COLO829 (cell line): ENCODE measurements at regions not wholly inside any gene's neighbourhood (a gene's known extent, or its start where the extent isn't known, plus 50 kb on each side); places are given as distances from the start of the nearest gene placed in this dataset.
A peak's percentile ranks its signal among the peaks of the same experiment; 100 is the strongest.
"Not testable (repeated sequence)": the region's sequence is repeated elsewhere in the genome, so short reads cannot be mapped to it uniquely, and the experiment has no call there.

Experiments used
- DNase-seq: peaks from one replicate; pipeline ENCODE4 v3.0.0; 2012; ENCODE audit warnings: low spot score

DNA sequence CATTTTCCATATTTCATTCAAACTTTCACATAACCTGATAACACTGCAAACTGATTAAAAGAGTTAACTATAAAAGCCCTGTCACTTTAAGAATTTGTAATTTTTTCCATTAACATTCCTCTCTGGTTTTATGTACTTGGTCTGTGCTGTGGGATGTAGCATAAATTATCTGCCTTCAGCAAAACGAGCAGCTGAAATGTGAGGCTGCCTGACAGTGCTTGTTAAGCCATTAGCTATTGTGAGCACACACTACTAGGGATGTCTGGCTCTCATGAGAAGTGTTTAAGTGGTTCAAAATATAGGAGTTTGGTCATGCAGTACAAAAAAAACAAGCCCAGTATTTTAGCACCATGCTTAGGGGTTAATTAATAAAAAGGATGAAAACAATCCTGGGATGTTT, 63.0 kb downstream of the HOXA1 start:
- DNase-seq = peak; percentile 45

- peak; percentile 62 for DNase-seq
These were observed 64.3 kb downstream of the HOXA1 start for GRCh38 chr7:27031289-27032172.

GRCh38 chr7:27030393-27031050, 65.3 kb downstream of the HOXA1 start:
- no peak for DNase-seq

GRCh38 chr7:27025270-27025669, 70.5 kb downstream of the HOXA1 start:
- DNase-seq = no peak

DNA sequence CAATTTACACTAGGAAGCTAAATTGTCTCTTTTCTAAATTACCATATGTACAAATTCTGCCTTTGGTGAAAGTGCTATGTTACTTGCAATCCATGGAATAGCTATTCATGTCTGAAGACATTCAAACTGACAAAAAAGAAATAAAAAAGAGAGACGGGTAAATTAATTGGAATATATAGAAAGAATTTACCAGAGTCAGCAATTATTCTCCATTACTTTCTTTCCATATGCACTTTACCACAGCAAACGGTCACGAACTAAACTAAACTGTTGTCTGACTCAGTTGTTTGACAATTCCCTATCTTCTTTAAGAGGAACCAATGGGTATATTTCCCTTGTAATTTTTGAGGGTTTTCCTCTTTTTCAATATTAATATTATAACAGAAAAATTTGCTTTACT, 85.7 kb downstream of the HOXA1 start:
- no peak for DNase-seq

DNA sequence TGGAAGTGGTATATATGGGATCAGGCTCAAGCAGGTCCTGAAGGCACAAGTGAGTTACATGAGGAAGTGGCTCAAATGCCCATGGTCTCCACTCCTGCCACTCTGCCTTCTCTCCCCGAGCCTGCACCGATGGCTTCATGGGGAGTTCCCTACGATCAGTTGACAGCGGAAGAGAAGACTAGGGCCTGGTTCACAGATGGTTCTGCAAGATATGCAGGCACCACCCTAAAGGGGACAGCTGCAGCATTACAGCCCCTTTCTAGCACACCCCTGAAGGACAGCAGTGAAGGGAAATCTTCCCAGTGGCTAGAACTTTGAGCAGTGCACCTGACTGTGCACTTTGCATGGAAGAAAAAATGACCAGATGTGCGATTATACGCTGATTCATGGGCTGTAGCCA, 95.3 kb downstream of the HOXA1 start:
- DNase-seq = no peak

- DNase-seq = not testable (repeated sequence)
These were observed 97.5 kb downstream of the HOXA1 start for GRCh38 chr7:26998284-26998683.

DNA sequence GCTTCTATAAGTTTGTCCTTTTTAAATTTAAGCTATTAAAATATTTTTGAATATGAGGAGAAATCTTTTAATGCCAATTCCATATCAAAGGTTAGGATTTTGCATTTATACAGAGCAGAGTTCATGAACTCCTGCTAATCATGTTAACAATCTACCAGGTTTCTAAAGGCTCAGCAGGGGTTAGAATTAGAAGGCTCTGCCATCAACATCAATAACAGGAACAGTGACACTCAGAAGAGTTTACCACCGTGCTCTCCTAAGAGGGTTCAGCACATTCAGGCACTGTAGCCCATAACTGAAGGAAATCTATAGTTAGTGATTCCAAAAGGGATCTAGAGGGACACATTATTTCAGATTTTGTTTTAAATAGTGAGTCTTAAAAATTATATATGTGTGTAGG, 100.1 kb downstream of the HOXA1 start:
- no peak for DNase-seq

GRCh38 chr7:26993816-26994810, 101.7 kb downstream of the HOXA1 start:
- no peak for DNase-seq

- no peak for DNase-seq
These were observed 103.1 kb downstream of the HOXA1 start for GRCh38 chr7:26992670-26993069.

- no peak for DNase-seq
These were observed 104.0 kb downstream of the HOXA1 start for GRCh38 chr7:26991796-26992195.

GRCh38 chr7:26989897-26990670, 105.7 kb downstream of the HOXA1 start:
- DNase-seq = no peak

DNA sequence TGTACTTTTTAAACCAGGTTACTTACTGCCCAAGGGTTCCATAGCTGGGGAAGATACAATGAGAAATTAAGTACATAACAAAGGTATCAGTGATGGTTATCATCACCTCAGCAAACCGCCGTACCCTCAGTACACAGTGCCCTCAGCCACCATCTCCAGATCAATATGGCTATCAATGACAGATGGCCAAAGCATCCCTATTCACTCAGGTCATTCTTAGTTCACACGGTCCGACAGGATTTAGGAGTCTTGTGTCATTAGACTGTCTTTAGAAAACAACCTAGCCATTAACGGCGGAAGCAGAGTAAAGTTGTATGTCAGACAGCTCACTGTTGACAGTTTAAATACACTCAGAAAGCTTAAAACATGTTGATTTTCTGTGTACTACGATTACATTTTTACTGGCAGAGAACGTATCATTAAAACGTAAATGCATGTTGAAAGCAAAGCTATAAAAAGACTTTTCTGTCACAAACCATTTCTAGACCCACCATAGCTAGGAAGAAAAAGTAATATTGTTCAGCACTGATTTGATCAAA, 106.9 kb downstream of the HOXA1 start:
- no peak for DNase-seq

DNA sequence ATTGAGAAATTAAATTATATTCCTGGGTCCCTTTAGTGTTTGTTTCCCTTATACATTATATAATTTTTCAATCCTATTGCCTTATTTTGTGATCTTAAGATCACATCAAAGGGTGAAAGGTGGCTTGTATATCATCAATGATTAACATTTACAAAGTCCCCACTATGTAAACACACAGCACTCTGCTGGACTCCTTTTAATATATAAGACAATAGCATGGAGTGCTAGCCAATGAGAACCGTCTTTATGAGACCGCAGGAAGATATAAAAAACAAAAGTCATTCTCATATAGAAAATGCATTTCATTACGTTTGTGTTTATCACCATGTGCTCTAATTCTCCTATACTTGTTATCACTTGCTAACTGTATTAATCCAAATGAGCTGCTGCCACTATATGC, 108.5 kb downstream of the HOXA1 start:
- DNase-seq = no peak

DNA sequence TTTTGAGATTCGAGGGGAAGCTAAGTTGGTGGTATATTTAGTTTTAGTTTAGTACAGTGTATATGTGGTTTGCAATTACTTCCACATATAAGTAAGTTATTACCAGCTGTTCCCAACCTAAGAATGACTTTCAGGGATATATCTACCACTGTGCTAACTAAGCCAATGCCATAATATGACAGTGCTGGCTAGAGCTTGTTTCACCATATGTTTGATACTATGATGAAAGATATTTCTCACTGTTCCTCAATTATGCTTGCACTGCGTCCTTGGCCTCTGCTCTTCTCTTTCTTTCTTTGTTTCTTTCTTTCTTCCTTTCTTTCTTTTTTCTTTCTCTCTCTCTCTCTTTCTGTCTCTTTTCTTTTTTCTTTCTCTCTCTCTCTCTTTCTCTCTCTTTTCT, 113.8 kb upstream of the SKAP2 start:
- DNase-seq = no peak

- DNase-seq = no peak
These were observed 112.5 kb upstream of the SKAP2 start for GRCh38 chr7:26976840-26977239.

DNA sequence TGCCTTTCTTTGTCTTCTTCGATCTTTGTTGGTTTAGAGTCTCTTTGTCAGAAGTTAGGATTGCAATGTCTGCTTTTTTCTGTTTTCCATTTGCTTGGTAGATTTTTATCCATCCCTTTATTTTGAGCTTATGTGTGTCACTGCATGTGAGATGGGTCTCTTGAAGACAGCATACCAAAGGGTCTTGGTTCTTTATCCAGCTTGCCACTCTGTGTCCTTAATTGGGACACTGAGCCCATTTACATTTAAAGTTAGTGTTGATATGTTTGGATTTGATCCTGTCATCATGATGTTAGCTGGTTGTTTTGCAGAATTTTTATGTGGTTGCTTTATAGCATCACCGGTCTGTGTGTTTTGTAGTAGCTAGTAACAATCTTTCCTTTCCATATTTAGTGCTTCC, 107.5 kb upstream of the SKAP2 start:
- DNase-seq = not testable (repeated sequence)

DNA sequence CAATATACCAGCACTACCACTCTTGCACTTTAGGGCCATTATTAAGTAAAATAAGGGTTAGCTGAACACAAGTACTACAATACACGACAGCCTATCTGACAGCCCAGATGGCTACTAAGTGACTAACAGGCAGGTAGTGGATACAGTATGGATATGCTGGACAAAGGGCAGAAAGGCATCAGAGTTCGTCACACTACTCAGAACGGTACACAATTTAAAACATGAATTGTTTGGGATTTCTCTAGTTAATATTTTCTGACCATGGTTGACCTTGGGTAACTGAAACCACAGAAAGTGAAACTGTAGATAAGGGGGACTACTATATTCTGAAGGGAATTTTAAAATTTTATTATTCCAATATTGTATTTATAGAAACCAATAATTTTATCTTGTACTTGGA, 101.3 kb upstream of the SKAP2 start:
- no peak for DNase-seq

- no peak for DNase-seq
These were observed 99.9 kb upstream of the SKAP2 start for GRCh38 chr7:26964156-26964808.

DNA sequence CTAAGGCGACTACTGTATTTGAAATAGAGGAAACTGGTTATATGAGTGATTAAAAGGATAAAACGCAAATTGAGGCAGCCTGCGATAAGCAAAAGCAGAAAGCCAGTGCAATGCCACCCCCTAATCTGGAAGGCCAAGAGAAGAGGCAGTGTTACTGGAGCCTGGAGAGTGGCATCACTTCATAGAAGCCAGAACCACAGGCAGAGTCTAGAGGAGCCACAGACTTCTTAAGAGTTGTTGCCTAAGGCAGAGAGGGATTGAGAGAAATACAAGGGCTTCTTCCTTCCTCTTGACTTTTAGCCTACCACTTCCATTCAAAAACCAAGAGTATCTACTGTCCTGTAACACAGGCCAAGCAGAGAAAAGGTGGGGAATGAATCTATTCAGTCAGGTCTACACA, 94.9 kb upstream of the SKAP2 start:
- DNase-seq = no peak

GRCh38 chr7:26958834-26959233, 94.4 kb upstream of the SKAP2 start:
- DNase-seq = peak; percentile 70
